A673 (cell line): ENCODE measurements at regions not wholly inside any gene's neighbourhood (a gene's known extent, or its start where the extent isn't known, plus 50 kb on each side); places are given as distances from the start of the nearest gene placed in this dataset.

Source experiments
- EZH2 ChIP-seq: fragments of 200-600 bp; sonication (generic); IDR thresholded peaks from 2 replicates; pipeline ENCODE4 v1.6.1; 2017; ENCODE audit warnings: borderline replicate concordance, low read depth, mild to moderate bottlenecking, mixed read lengths, antibody characterized with exemption, low read length; ENCODE audit not compliant: poor library complexity, severe bottlenecking
- TF ChIP-seq, protein P1 (sequence below): fragments of 300-800, 200-600 bp; sonication (generic); conservative IDR thresholded peaks from 2 replicates; pipeline ENCODE4 v1.5.1; 2017; ENCODE audit warnings: low read depth, mild to moderate bottlenecking, antibody characterized with exemption, low read length, moderate library complexity, mixed read lengths

- TF ChIP-seq, protein P1, sequence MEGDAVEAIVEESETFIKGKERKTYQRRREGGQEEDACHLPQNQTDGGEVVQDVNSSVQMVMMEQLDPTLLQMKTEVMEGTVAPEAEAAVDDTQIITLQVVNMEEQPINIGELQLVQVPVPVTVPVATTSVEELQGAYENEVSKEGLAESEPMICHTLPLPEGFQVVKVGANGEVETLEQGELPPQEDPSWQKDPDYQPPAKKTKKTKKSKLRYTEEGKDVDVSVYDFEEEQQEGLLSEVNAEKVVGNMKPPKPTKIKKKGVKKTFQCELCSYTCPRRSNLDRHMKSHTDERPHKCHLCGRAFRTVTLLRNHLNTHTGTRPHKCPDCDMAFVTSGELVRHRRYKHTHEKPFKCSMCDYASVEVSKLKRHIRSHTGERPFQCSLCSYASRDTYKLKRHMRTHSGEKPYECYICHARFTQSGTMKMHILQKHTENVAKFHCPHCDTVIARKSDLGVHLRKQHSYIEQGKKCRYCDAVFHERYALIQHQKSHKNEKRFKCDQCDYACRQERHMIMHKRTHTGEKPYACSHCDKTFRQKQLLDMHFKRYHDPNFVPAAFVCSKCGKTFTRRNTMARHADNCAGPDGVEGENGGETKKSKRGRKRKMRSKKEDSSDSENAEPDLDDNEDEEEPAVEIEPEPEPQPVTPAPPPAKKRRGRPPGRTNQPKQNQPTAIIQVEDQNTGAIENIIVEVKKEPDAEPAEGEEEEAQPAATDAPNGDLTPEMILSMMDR: no peak
- TF ChIP-seq EZH2: no peak
Observed at GRCh38 chr3:101169516-101169915, 150.9 kb downstream of the IMPG2 start.
